Trophoblast cell (in vitro differentiated cells and primary cell): ENCODE measurements at regions not wholly inside any gene's neighbourhood (a gene's known extent, or its start where the extent isn't known, plus 50 kb on each side); places are given as distances from the start of the nearest gene placed in this dataset.

Experiments used
- DNase-seq, 2 donors: peaks; one replicate each; pipeline ENCODE4 v3.0.0-alpha.2; 2016
- H2AFZ ChIP-seq: 2 replicates; pipeline ENCODE4 v1.6.1; 2013; ENCODE audit warnings: low read length, moderate library complexity, mild to moderate bottlenecking; ENCODE audit not compliant: insufficient read depth, poor library complexity
- H2AK5ac ChIP-seq: 2 replicates; pipeline ENCODE4 v1.6.1; 2013; ENCODE audit warnings: mild to moderate bottlenecking, low read length
- H2BK120ac ChIP-seq: 2 replicates; pipeline ENCODE4 v1.6.1; 2013; ENCODE audit warnings: low read length, mild to moderate bottlenecking, moderate library complexity; ENCODE audit not compliant: insufficient read depth, poor library complexity
- H2BK12ac ChIP-seq: 2 replicates; pipeline ENCODE4 v1.6.1; 2013; ENCODE audit warnings: mild to moderate bottlenecking, low read length, moderate library complexity
- H2BK5ac ChIP-seq: 2 replicates; pipeline ENCODE4 v1.6.1; 2013; ENCODE audit warnings: low read length, low read depth, moderate library complexity, mild to moderate bottlenecking; ENCODE audit not compliant: poor library complexity
- H3K14ac ChIP-seq: 2 replicates; pipeline ENCODE4 v1.6.1; 2013; ENCODE audit warnings: mild to moderate bottlenecking, low read length
- H3K18ac ChIP-seq: 2 replicates; pipeline ENCODE4 v1.6.1; 2013; ENCODE audit warnings: mild to moderate bottlenecking, low read length
- H3K23ac ChIP-seq: 2 replicates; pipeline ENCODE4 v1.6.1; 2013; ENCODE audit warnings: low read length
- H3K27ac ChIP-seq: 2 replicates; pipeline ENCODE4 v1.5.1; 2013; ENCODE audit warnings: low read depth, mild to moderate bottlenecking, inconsistent platforms, low read length, moderate library complexity
- H3K27me3 ChIP-seq: 2 replicates; pipeline ENCODE4 v1.6.1; 2013; ENCODE audit warnings: inconsistent platforms, mild to moderate bottlenecking, low read length, moderate library complexity; ENCODE audit not compliant: insufficient read depth
- H3K36me3 ChIP-seq, 2 experiments: 1 replicate in 1 of 2; 2 replicates in 1 of 2; pipeline ENCODE4 v1.6.1; 2013; ENCODE audit warnings: low read length in 2 of 2, mild to moderate bottlenecking in 2 of 2, moderate library complexity in 1 of 2; ENCODE audit not compliant: insufficient read depth in 2 of 2, control insufficient read depth in 1 of 2
- H3K4ac ChIP-seq: 2 replicates; pipeline ENCODE4 v1.6.1; 2013; ENCODE audit warnings: low read depth, mild to moderate bottlenecking, low read length, moderate library complexity
- H3K4me1 ChIP-seq, 2 experiments: 1 replicate in 1 of 2; 2 replicates in 1 of 2; pipeline ENCODE4 v1.6.1; 2013; ENCODE audit warnings: low read length in 2 of 2, mild to moderate bottlenecking in 2 of 2, moderate library complexity in 1 of 2; ENCODE audit not compliant: insufficient read depth in 2 of 2, control insufficient read depth in 1 of 2
- H3K4me2 ChIP-seq: 2 replicates; pipeline ENCODE4 v1.6.1; 2013; ENCODE audit warnings: inconsistent platforms, mild to moderate bottlenecking, low read length, moderate library complexity
- H3K4me3 ChIP-seq: 2 replicates; pipeline ENCODE4 v1.5.1; 2013; ENCODE audit warnings: mild to moderate bottlenecking, low read depth, low read length, inconsistent platforms
- H3K79me1 ChIP-seq: one replicate; pipeline ENCODE4 v1.6.1; 2013; ENCODE audit warnings: low read length
- H3K79me2 ChIP-seq: 2 replicates; pipeline ENCODE4 v1.6.1; 2013; ENCODE audit warnings: low read length, mild to moderate bottlenecking; ENCODE audit not compliant: control insufficient read depth, insufficient read depth, poor library complexity
- H3K9ac ChIP-seq: 2 replicates; pipeline ENCODE4 v1.6.1; 2013; ENCODE audit warnings: mild to moderate bottlenecking, low read length
- H3K9me3 ChIP-seq: 2 replicates; pipeline ENCODE4 v1.6.1; 2013; ENCODE audit warnings: low read depth, mild to moderate bottlenecking, control low read depth, inconsistent platforms, low read length; ENCODE audit not compliant: insufficient read depth
- H4K12ac ChIP-seq: 2 replicates; pipeline ENCODE4 v1.6.1; 2013; ENCODE audit warnings: low read depth, mild to moderate bottlenecking, low read length, moderate library complexity
- H4K8ac ChIP-seq: 2 replicates; pipeline ENCODE4 v1.6.1; 2013; ENCODE audit warnings: low read depth, mild to moderate bottlenecking, low read length, moderate library complexity
- H4K91ac ChIP-seq: one replicate; pipeline ENCODE4 v1.6.1; 2013; ENCODE audit warnings: low read depth, mild to moderate bottlenecking, low read length, moderate library complexity
- WGBS: extraction: QIAGEN DNeasy Blood & Tissue Kit; methylation state at CpG from one replicate; pipeline ENCODE4 v1.1.7; 2013; ENCODE audit warnings: missing lambda C conversion rate; ENCODE audit not compliant: insufficient read length, insufficient coverage; ENCODE audit errors: extremely low coverage; 5-methylcytosine and 5-hydroxymethylcytosine counted together

DNA sequence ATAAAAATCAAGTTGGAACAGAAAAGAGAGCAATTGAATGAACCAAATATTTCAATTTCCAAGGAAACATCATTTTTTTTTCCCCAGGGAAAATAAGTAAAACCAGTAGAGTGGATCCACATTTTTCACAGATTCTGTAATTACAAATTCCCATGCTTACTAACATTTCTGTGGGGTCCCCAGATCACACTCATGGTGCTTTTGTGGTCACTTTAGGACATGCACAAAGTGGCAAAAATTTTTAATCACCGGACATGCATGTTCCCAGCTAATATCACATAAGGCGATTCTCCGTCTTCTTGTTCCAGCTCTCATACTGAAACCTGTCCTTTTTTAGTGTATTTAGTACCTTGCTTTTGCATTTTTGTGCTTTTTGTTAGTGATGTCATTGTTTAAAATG, 748.2 kb upstream of the SLITRK1 start:
- Histone ChIP-seq H3K4me1 (no peaks in the 10 kb centered on the region), H4K91ac (no peak overlapping the region), H2BK5ac (no peak overlapping the region), H4K8ac (no peak overlapping the region), H2BK12ac (no peak overlapping the region), H4K12ac (no peak overlapping the region), H3K27ac (no peak overlapping the region), H3K23ac (no peak overlapping the region), H3K9me3 (no peaks in the 10 kb centered on the region), H3K36me3 (no peaks in the 10 kb centered on the region), H2BK120ac (no peak overlapping the region), H3K9ac (no peak overlapping the region), H3K4me3 (no peak overlapping the region), H3K79me2 (no peaks in the 10 kb centered on the region), H3K18ac (no peak overlapping the region), H3K27me3 (no peaks in the 10 kb centered on the region), H3K4ac (no peak overlapping the region), H2AFZ (no peak overlapping the region), H3K14ac (no peak overlapping the region), H3K79me1 (no peaks in the 10 kb centered on the region), H2AK5ac (no peak overlapping the region), H3K4me2 (no peak overlapping the region)
- no peak for DNase-seq
- WGBS, result no CpG with 5 or more reads among the region's 3 CpGs

DNA sequence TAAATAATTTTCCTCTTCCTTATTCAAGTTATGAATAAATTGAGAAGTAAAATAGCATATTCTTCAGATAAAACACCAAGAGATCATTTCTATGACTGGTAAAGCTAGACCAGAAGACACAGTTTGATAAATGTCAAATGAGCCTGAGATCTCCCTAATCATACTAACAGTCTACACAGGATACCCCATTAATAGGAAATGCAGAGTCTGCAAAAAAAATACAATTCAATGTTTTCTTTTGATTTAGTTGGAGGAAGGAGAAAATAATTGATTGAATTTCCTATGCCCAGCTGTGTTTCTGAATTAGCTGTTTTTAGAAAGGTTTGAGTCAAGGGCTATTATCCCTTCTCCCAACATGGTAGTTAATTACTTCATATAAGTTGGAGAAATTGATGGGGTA, 734.6 kb upstream of the SLITRK1 start:
- H3K4me3 ChIP-seq, result no peak overlapping the region
- no peaks in the 10 kb centered on the region for H3K36me3 ChIP-seq
- H4K91ac ChIP-seq, result no peak overlapping the region
- H3K27me3 ChIP-seq, result no peaks in the 10 kb centered on the region
- no peaks in the 10 kb centered on the region for H3K79me1 ChIP-seq
- H3K9ac ChIP-seq, result no peak overlapping the region
- no peak overlapping the region for H2AFZ ChIP-seq
- no peak overlapping the region for H3K23ac ChIP-seq
- no peaks in the 10 kb centered on the region for H3K79me2 ChIP-seq
- H2BK120ac ChIP-seq, result no peak overlapping the region
- no peak overlapping the region for H3K18ac ChIP-seq
- no peak overlapping the region for H3K4ac ChIP-seq
- H2BK5ac ChIP-seq, result no peak overlapping the region
- H4K12ac ChIP-seq, result no peak overlapping the region
- H3K9me3 ChIP-seq, result no peaks in the 10 kb centered on the region
- H3K4me2 ChIP-seq, result no peak overlapping the region
- no peak for DNase-seq
- H2BK12ac ChIP-seq, result no peak overlapping the region
- H4K8ac ChIP-seq, result no peak overlapping the region
- no peak overlapping the region for H3K14ac ChIP-seq
- H3K27ac ChIP-seq, result no peak overlapping the region
- H3K4me1 ChIP-seq, result no peaks in the 10 kb centered on the region
- H2AK5ac ChIP-seq, result no peak overlapping the region

DNA sequence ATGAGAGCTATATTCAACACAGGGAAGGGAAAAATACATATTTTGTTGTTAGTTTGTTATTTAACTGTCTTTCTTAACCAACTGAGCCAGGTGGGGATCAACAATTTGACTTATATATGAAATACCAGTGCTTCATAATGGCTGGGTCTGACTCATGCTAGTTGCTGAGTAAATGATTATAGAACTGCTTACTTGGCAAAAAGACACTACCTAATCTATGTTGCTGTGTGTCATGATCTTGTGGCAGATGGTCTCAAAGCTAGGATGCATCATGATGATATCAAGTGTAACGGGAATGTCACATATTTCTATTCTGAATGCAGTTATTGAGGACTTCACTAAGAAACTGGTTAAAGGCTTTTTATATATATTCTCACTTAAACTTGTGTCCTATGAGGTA, 727.4 kb upstream of the SLITRK1 start:
- H3K27ac ChIP-seq, result no peak overlapping the region
- H3K23ac ChIP-seq, result no peak overlapping the region
- no peak overlapping the region for H2BK5ac ChIP-seq
- DNase-seq, result no peak
- no peak overlapping the region for H4K12ac ChIP-seq
- H3K4me1 ChIP-seq, result no peaks in the 10 kb centered on the region
- no peak overlapping the region for H3K4ac ChIP-seq
- no peaks in the 10 kb centered on the region for H3K79me1 ChIP-seq
- H4K8ac ChIP-seq, result no peak overlapping the region
- H3K9me3 ChIP-seq, result no peaks in the 10 kb centered on the region
- H4K91ac ChIP-seq, result no peak overlapping the region
- WGBS, result no CpG with 5 or more reads among the region's 1 CpG
- no peak overlapping the region for H3K4me2 ChIP-seq
- H3K36me3 ChIP-seq, result no peaks in the 10 kb centered on the region
- H3K27me3 ChIP-seq, result no peaks in the 10 kb centered on the region
- H2BK12ac ChIP-seq, result no peak overlapping the region
- H2BK120ac ChIP-seq, result no peak overlapping the region
- no peak overlapping the region for H3K9ac ChIP-seq
- H2AK5ac ChIP-seq, result no peak overlapping the region
- H3K79me2 ChIP-seq, result no peaks in the 10 kb centered on the region
- H3K18ac ChIP-seq, result no peak overlapping the region
- H3K4me3 ChIP-seq, result no peak overlapping the region
- H3K14ac ChIP-seq, result no peak overlapping the region
- no peak overlapping the region for H2AFZ ChIP-seq

DNA sequence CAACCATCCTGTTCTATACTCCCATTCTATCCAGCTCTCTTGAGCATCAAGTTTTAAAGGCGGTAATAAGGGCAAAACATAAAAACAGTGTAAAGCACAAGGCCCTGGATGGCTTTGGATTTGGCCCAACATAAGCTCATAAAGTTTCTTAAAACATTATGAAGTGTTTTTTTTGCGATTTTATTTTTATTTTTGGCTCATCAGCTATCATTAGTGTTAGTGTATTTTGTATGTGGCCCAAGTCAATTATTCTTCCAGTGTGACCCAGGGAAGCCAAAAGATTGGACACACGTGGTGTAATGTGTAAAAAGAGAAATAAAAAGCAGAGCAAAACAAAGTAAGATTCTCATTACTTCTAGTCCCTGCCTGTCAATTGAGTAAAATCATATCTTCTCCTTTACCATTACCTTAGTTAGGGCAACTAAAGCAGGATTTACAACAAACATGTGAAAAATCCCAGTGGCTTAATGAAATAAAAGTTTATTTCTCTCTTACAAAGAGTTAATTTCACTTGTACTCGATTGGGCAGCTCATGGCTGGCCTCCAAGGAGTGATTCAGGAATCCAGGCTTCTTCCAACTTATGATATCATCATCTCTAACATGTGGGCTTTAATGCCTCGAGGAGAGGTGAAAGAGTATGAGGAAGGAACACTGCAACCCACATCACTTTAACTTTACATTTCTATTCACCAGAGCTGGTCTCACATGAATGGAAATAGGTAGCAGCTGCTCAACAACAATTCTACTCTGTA, 725.2 kb upstream of the SLITRK1 start:
- Histone ChIP-seq H3K79me2 (no peaks in the 10 kb centered on the region), H2BK5ac (no peak overlapping the region), H3K4me1 (no peaks in the 10 kb centered on the region), H3K23ac (no peak overlapping the region), H2AFZ (no peak overlapping the region), H3K79me1 (no peaks in the 10 kb centered on the region), H3K36me3 (no peaks in the 10 kb centered on the region), H3K4me2 (no peak overlapping the region), H3K4ac (no peak overlapping the region), H4K12ac (no peak overlapping the region), H4K8ac (no peak overlapping the region), H3K9me3 (no peaks in the 10 kb centered on the region), H3K4me3 (no peak overlapping the region), H2BK120ac (no peak overlapping the region), H3K14ac (no peak overlapping the region), H3K18ac (no peak overlapping the region), H3K27ac (no peak overlapping the region), H3K9ac (no peak overlapping the region), H2BK12ac (no peak overlapping the region), H3K27me3 (no peaks in the 10 kb centered on the region), H2AK5ac (no peak overlapping the region), H4K91ac (no peak overlapping the region)
- no peak for DNase-seq
- no CpG with 5 or more reads among the region's 5 CpGs for WGBS
